IMR-90 (cell line): ENCODE measurements at regions not wholly inside any gene's neighbourhood (a gene's known extent, or its start where the extent isn't known, plus 50 kb on each side); places are given as distances from the start of the nearest gene placed in this dataset.
A peak's percentile ranks its signal among the peaks of the same experiment; 100 is the strongest.

Source experiments
- ATAC-seq: fragments of 200-7000 bp; cut with Tn5 transposase; 2 replicates; pipeline ENCODE4 v1.9.1; 2020; ENCODE audit warnings: low read depth, mild to moderate bottlenecking, moderate library complexity
- BruUV-seq: library from RNA; stranded (reverse); fragments of 400-500 nt; replicated peaks from 2 replicates; lab custom pipeline; 2021; lab: Mats Ljungman, UMichigan
- CTCF ChIA-PET: fragments of 300-600 bp; formaldehyde crosslinking; extraction: SDS; loops from one replicate; lab custom pipeline; 2021; ENCODE audit warnings: antibody characterized with exemption; lab: Yijun Ruan, JAX
- POLR2A ChIA-PET: fragments of 300-600 bp; sonication (Branson Sonifier 250); formaldehyde crosslinking; loops from one replicate; lab custom pipeline; 2022; ENCODE audit warnings: antibody characterized with exemption; ENCODE audit not compliant: unreplicated experiment; lab: Charles Lee
- DNase-seq: peaks from one replicate; pipeline ENCODE4 v3.0.0; 2013
- H2AFZ ChIP-seq: replicated peaks from 2 replicates; pipeline ENCODE3; 2013; ENCODE audit warnings: low read length, mild to moderate bottlenecking; ENCODE audit not compliant: poor library complexity
- H2AK5ac ChIP-seq: 2 replicates; pipeline ENCODE4 v1.6.1; 2013; ENCODE audit warnings: low read depth, low read length, inconsistent platforms
- H2AK9ac ChIP-seq: replicated peaks from 2 replicates; pipeline ENCODE3; 2013; ENCODE audit warnings: mild to moderate bottlenecking, low read depth, low read length, moderate library complexity; ENCODE audit not compliant: poor library complexity
- H2BK120ac ChIP-seq: 2 replicates; pipeline ENCODE4 v1.6.1; 2013; ENCODE audit warnings: low read depth, low read length, inconsistent platforms
- H2BK15ac ChIP-seq: 3 replicates; pipeline ENCODE4 v1.6.1; 2013; ENCODE audit warnings: low read depth, low read length, inconsistent platforms
- H2BK20ac ChIP-seq: 2 replicates; pipeline ENCODE4 v1.6.1; 2013; ENCODE audit warnings: low read depth, mild to moderate bottlenecking, inconsistent platforms, low read length, moderate library complexity
- H2BK5ac ChIP-seq: 2 replicates; pipeline ENCODE4 v1.6.1; 2013; ENCODE audit warnings: mild to moderate bottlenecking, low read depth, low read length, inconsistent platforms; ENCODE audit not compliant: poor library complexity, severe bottlenecking
- H3K14ac ChIP-seq: replicated peaks from 2 replicates; pipeline ENCODE4 v1.6.1; 2013; ENCODE audit warnings: low read depth, low read length, inconsistent platforms
- H3K18ac ChIP-seq: 2 replicates; pipeline ENCODE4 v1.6.1; 2013; ENCODE audit warnings: low read depth, low read length, control low read depth
- H3K23ac ChIP-seq: 2 replicates; pipeline ENCODE4 v1.6.1; 2013; ENCODE audit warnings: low read depth, low read length, inconsistent platforms
- H3K27ac ChIP-seq: 2 replicates; pipeline ENCODE4 v1.5.1; 2013; ENCODE audit warnings: mild to moderate bottlenecking, control low read depth, low read length; ENCODE audit not compliant: insufficient read depth
- H3K27me3 ChIP-seq: 2 replicates; pipeline ENCODE4 v1.6.1; 2013; ENCODE audit warnings: low read length; ENCODE audit not compliant: control insufficient read depth, insufficient read depth
- H3K36me3 ChIP-seq: 2 replicates; pipeline ENCODE4 v1.6.1; 2013; ENCODE audit warnings: low read length, mixed read lengths; ENCODE audit not compliant: control insufficient read depth, insufficient read depth
- H3K4ac ChIP-seq: 2 replicates; pipeline ENCODE4 v1.6.1; 2013; ENCODE audit warnings: low read depth, low read length, inconsistent platforms
- H3K4me1 ChIP-seq: 2 replicates; pipeline ENCODE4 v1.6.1; 2013; ENCODE audit warnings: low read length, mixed read lengths; ENCODE audit not compliant: control insufficient read depth, insufficient read depth
- H3K4me2 ChIP-seq: 2 replicates; pipeline ENCODE4 v1.6.1; 2013; ENCODE audit warnings: low read depth, mild to moderate bottlenecking, control low read depth, low read length, moderate library complexity
- H3K4me3 ChIP-seq: 2 replicates; pipeline ENCODE4 v1.5.1; 2013; ENCODE audit warnings: low read depth, mild to moderate bottlenecking, control low read depth, low read length, moderate library complexity; ENCODE audit not compliant: insufficient read depth
- H3K56ac ChIP-seq: 2 replicates; pipeline ENCODE4 v1.6.1; 2013; ENCODE audit warnings: low read length, inconsistent platforms; ENCODE audit not compliant: insufficient read depth; ENCODE audit errors: extremely low read depth
- H3K79me1 ChIP-seq, 2 experiments: 2 replicates each; pipeline ENCODE4 v1.6.1; 2013; ENCODE audit warnings: low read length in 2 of 2, inconsistent platforms in 1 of 2, low read depth in 1 of 2
- H3K9ac ChIP-seq: 2 replicates; pipeline ENCODE4 v1.6.1; 2013; ENCODE audit warnings: low read depth, low read length, control low read depth
- H3K9me1 ChIP-seq: 2 replicates; pipeline ENCODE4 v1.6.1; 2013; ENCODE audit warnings: low read length, inconsistent platforms; ENCODE audit not compliant: insufficient read depth
- H3K9me3 ChIP-seq: 2 replicates; pipeline ENCODE4 v1.6.1; 2013; ENCODE audit warnings: low read length; ENCODE audit not compliant: control insufficient read depth, insufficient read depth
- H4K20me1 ChIP-seq: 2 replicates; pipeline ENCODE4 v1.6.1; 2013; ENCODE audit warnings: low read length, inconsistent platforms; ENCODE audit not compliant: insufficient read depth
- H4K5ac ChIP-seq: 2 replicates; pipeline ENCODE4 v1.6.1; 2013; ENCODE audit warnings: mild to moderate bottlenecking, low read depth, low read length, control low read depth
- H4K8ac ChIP-seq, 2 experiments: 2 replicates each; pipeline ENCODE4 v1.6.1; 2013; ENCODE audit warnings: low read depth in 2 of 2, low read length in 2 of 2, control low read depth in 1 of 2, inconsistent platforms in 1 of 2
- H4K91ac ChIP-seq: 2 replicates; pipeline ENCODE4 v1.6.1; 2013; ENCODE audit warnings: low read depth, low read length, inconsistent platforms; ENCODE audit not compliant: insufficient read depth
- BHLHE40 ChIP-seq: fragments of 150-350 bp; IDR thresholded peaks from 2 replicates; pipeline ENCODE4 v1.6.1; 2016; ENCODE audit warnings: mild to moderate bottlenecking, low read depth, low read length
- CEBPB ChIP-seq: IDR thresholded peaks from 2 replicates; pipeline ENCODE4 v1.6.1; 2012; ENCODE audit warnings: low read depth, low read length, improper control_type of control experiment
- CHD1 ChIP-seq: IDR thresholded peaks from 2 replicates; pipeline ENCODE4 v1.6.1; 2012; ENCODE audit warnings: low read depth, low read length, improper control_type of control experiment
- FOS ChIP-seq: fragments of 150-350 bp; IDR thresholded peaks from 2 replicates; pipeline ENCODE4 v1.6.1; 2016; ENCODE audit warnings: low read depth, low read length
- MAFK ChIP-seq: IDR thresholded peaks from 2 replicates; pipeline ENCODE4 v1.6.1; 2012; ENCODE audit warnings: low read depth, low read length, improper control_type of control experiment
- MXI1 ChIP-seq: IDR thresholded peaks from 2 replicates; pipeline ENCODE4 v1.6.1; 2012; ENCODE audit warnings: low read depth, mild to moderate bottlenecking, low read length, moderate library complexity, borderline replicate concordance
- NFE2L2 ChIP-seq: fragments of 150-350 bp; IDR thresholded peaks from 2 replicates; pipeline ENCODE4 v1.6.1; 2016; ENCODE audit warnings: low read depth, mild to moderate bottlenecking, low read length
- POLR2A ChIP-seq: IDR thresholded peaks from 2 replicates; pipeline ENCODE4 v1.6.1; 2012; ENCODE audit warnings: mild to moderate bottlenecking, low read depth, low read length
- RAD21 ChIP-seq: IDR thresholded peaks from 2 replicates; pipeline ENCODE4 v1.6.1; 2012; ENCODE audit warnings: low read length, improper control_type of control experiment
- RFX5 ChIP-seq: IDR thresholded peaks from 2 replicates; pipeline ENCODE4 v1.8.0; 2012; ENCODE audit warnings: low read depth, mild to moderate bottlenecking, low read length, moderate library complexity
- SMC3 ChIP-seq: fragments of 150-350 bp; IDR thresholded peaks from 2 replicates; pipeline ENCODE4 v1.6.1; 2016; ENCODE audit warnings: low read depth, mild to moderate bottlenecking, antibody characterized with exemption, low read length, moderate library complexity
- WGBS, 2 experiments: methylation state at CpG; one replicate each; pipeline versions ENCODE4 v1.1.5 to v1.1.7; 2013; ENCODE audit warnings: missing lambda C conversion rate in 2 of 2; ENCODE audit not compliant: insufficient read length in 1 of 2; ENCODE audit errors: extremely low coverage in 2 of 2; 5-methylcytosine and 5-hydroxymethylcytosine counted together
- dilution Hi-C: fragments of 300-500 bp; cut with HindIII; formaldehyde crosslinking; loops from one replicate; pipeline ENCODE4 v1.14.3; 2018; ENCODE audit warnings: low sequenced_read_pairs; ENCODE audit not compliant: unreplicated experiment
- in situ Hi-C: fragments of 300-500 bp; cut with MboI; formaldehyde crosslinking; loops from 3 replicates; pipeline ENCODE4 v1.14.3; 2019; ENCODE audit warnings: low sequenced_read_pairs, inconsistent platforms, mixed read lengths
- intact Hi-C: fragments of 100-400 bp; cut with micrococcal nuclease; formaldehyde crosslinking; loops from 2 replicates; pipeline ENCODE4 v1.10.0; 2022
- TF ChIP-seq, protein P1 (sequence below): conservative IDR thresholded peaks from 2 replicates; pipeline ENCODE4 v1.5.1; 2012; ENCODE audit warnings: mild to moderate bottlenecking, low read depth, low read length, improper control_type of control experiment
- TF ChIP-seq, protein P2 (sequence below): fragments of 150-350 bp; IDR thresholded peaks from 2 replicates; pipeline ENCODE4 v1.6.1; 2017; ENCODE audit warnings: mild to moderate bottlenecking, antibody characterized with exemption, low read length, low read depth
- TF ChIP-seq, protein P3 (sequence below): fragments of 150-350 bp; IDR thresholded peaks from 2 replicates; pipeline ENCODE4 v1.6.1; 2016; ENCODE audit warnings: low read depth, mild to moderate bottlenecking, low read length, moderate library complexity, borderline replicate concordance

DNA sequence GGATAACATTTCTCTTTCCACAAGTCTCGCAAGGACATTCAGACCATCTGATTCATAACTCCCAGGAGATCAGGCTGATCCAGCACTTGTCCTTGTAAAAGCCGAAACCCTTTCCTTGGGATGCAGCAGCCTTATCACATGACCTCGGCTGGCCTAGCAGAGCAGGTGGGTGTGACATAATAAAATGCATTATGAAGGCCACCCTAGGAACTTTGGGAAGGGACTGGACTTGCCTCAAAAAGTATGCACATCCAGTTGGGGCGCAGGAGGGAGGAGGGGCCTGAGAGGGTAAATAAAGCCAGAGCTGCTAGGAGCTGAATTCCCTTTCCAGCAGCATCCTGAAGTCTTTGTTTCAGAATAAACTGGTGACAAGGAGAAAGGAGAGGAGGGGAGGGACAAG lies 260.8 kb downstream of the SNX13 start:
- Histone ChIP-seq H3K4me2 (no peak overlapping the region), H2BK15ac (peak overlapping the region; percentile 61; the same call in 2 of the 3 replicates), H3K18ac (peak overlapping the region; percentile 5; the same call in 1 of the 2 replicates), H4K91ac (peak overlapping the region; percentile 60), H3K79me1 (no peaks in the 10 kb centered on the region), H2BK20ac (peak overlapping the region; percentile 82), H3K56ac (no peak overlapping the region), H3K14ac (peak overlapping the region; percentile 47; the same call in 1 of the 2 replicates), H2BK120ac (peak overlapping the region; percentile 85), H3K9ac (no peak overlapping the region), H3K9me1 (peaks cover 7% of the 10 kb centered on the region; the same call in 1 of the 2 replicates), H3K27me3 (no peaks in the 10 kb centered on the region), H3K36me3 (no peaks in the 10 kb centered on the region), H3K4me3 (no peak overlapping the region), H2AK5ac (peak overlapping the region; percentile 67; the same call in 1 of the 2 replicates), H4K8ac (peak overlapping the region; percentile 44 to 58; a peak in 3 of 4 replicates), H2BK5ac (no peak overlapping the region), H3K27ac (peak overlapping the region; percentile 31; the same call in 1 of the 2 replicates), H2AFZ (peak overlapping the region; percentile 24), H3K4ac (peak overlapping the region; percentile 78), H3K4me1 (peaks cover 15% of the 10 kb centered on the region), H4K20me1 (no peaks in the 10 kb centered on the region), H4K5ac (peak overlapping the region; percentile 48; the same call in 1 of the 2 replicates), H2AK9ac (peak overlapping the region; percentile 35), H3K9me3 (no peaks in the 10 kb centered on the region), H3K23ac (no peak overlapping the region)
- ATAC-seq (no peak), DNase-seq (no peak)
- TF ChIP-seq CHD1 (no peak), CEBPB (no peak), SMC3 (no peak), RFX5 (no peak), FOS (no peak), RAD21 (no peak), MAFK (no peak), MXI1 (no peak), BHLHE40 (no peak), NFE2L2 (no peak), POLR2A (no peak)
- TF ChIP-seq, protein P1, sequence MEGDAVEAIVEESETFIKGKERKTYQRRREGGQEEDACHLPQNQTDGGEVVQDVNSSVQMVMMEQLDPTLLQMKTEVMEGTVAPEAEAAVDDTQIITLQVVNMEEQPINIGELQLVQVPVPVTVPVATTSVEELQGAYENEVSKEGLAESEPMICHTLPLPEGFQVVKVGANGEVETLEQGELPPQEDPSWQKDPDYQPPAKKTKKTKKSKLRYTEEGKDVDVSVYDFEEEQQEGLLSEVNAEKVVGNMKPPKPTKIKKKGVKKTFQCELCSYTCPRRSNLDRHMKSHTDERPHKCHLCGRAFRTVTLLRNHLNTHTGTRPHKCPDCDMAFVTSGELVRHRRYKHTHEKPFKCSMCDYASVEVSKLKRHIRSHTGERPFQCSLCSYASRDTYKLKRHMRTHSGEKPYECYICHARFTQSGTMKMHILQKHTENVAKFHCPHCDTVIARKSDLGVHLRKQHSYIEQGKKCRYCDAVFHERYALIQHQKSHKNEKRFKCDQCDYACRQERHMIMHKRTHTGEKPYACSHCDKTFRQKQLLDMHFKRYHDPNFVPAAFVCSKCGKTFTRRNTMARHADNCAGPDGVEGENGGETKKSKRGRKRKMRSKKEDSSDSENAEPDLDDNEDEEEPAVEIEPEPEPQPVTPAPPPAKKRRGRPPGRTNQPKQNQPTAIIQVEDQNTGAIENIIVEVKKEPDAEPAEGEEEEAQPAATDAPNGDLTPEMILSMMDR, result no peak
- TF ChIP-seq, protein P2, sequence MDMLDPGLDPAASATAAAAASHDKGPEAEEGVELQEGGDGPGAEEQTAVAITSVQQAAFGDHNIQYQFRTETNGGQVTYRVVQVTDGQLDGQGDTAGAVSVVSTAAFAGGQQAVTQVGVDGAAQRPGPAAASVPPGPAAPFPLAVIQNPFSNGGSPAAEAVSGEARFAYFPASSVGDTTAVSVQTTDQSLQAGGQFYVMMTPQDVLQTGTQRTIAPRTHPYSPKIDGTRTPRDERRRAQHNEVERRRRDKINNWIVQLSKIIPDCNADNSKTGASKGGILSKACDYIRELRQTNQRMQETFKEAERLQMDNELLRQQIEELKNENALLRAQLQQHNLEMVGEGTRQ, result no peak
- TF ChIP-seq, protein P3, sequence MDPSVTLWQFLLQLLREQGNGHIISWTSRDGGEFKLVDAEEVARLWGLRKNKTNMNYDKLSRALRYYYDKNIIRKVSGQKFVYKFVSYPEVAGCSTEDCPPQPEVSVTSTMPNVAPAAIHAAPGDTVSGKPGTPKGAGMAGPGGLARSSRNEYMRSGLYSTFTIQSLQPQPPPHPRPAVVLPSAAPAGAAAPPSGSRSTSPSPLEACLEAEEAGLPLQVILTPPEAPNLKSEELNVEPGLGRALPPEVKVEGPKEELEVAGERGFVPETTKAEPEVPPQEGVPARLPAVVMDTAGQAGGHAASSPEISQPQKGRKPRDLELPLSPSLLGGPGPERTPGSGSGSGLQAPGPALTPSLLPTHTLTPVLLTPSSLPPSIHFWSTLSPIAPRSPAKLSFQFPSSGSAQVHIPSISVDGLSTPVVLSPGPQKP, result no peak
- in situ Hi-C loops, result loop anchor here (25.0 kb wide), 1 partner anchor 883 kb away; no protein-coding TSS in a partner anchor
- WGBS, 2 experiments, result 100% methylated on average over 1 of the region's 4 CpGs; no CpG with 5 or more reads in 1 of the 2 experiments
- ChIA-PET CTCF (interaction anchor here (0.9 kb wide), 1 partner anchor 10 kb away, joined by 3 read pairs; no protein-coding TSS in a partner anchor), POLR2A (no interaction called here)
- BruUV-seq, result no TSS peak
- intact Hi-C loops, result no loop called here
- dilution Hi-C loops, result no loop called here
